GM23338 (cell line): ENCODE measurements at regions not wholly inside any gene's neighbourhood (a gene's known extent, or its start where the extent isn't known, plus 50 kb on each side); places are given as distances from the start of the nearest gene placed in this dataset.

Source experiments
- ATAC-seq: fragments of 200-7000 bp; cut with Tn5 transposase; 3 replicates; pipeline ENCODE4 v1.9.1; 2020
- DNase-seq: peaks from one replicate; pipeline ENCODE4 v3.0.0-alpha.2; 2015; ENCODE audit warnings: low spot score
- H2AFZ ChIP-seq: fragments of 200-600 bp; sonication (generic); 2 replicates; pipeline ENCODE4 v1.8.0; 2016; ENCODE audit warnings: antibody characterized with exemption, mild to moderate bottlenecking, moderate library complexity
- H3F3A ChIP-seq: fragments of 200-600 bp; sonication (generic); replicated peaks from 2 replicates; pipeline ENCODE4 v1.8.0; 2017; ENCODE audit warnings: antibody characterized with exemption, mixed run types, low read depth
- H3K27ac ChIP-seq: fragments of 200-600 bp; sonication (generic); 2 replicates; pipeline ENCODE4 v1.6.1; 2016; ENCODE audit warnings: low read depth
- H3K27me3 ChIP-seq: fragments of 200-600 bp; sonication (generic); 2 replicates; pipeline ENCODE4 v1.8.0; 2016; ENCODE audit warnings: mild to moderate bottlenecking, mixed run types, moderate library complexity; ENCODE audit not compliant: insufficient read depth
- H3K36me3 ChIP-seq: fragments of 200-600 bp; sonication (generic); 2 replicates; pipeline ENCODE4 v1.8.0; 2016; ENCODE audit warnings: mild to moderate bottlenecking; ENCODE audit not compliant: insufficient read depth
- H3K4me1 ChIP-seq: fragments of 200-600 bp; sonication (generic); 2 replicates; pipeline ENCODE4 v1.8.0; 2016; ENCODE audit warnings: mild to moderate bottlenecking, moderate library complexity; ENCODE audit not compliant: insufficient read depth
- H3K4me2 ChIP-seq: fragments of 200-600 bp; sonication (generic); 2 replicates; pipeline ENCODE4 v1.7.1; 2017; ENCODE audit warnings: mixed run types
- H3K4me3 ChIP-seq: fragments of 200-600 bp; sonication (generic); 2 replicates; pipeline ENCODE4 v1.6.1; 2016; ENCODE audit warnings: mixed run types
- H3K79me2 ChIP-seq: fragments of 200-600 bp; sonication (generic); replicated peaks from 2 replicates; pipeline ENCODE4 v1.8.0; 2017; ENCODE audit warnings: mild to moderate bottlenecking; ENCODE audit not compliant: insufficient read depth
- H3K9me2 ChIP-seq: fragments of 200-600 bp; sonication (generic); 2 replicates; pipeline ENCODE4 v1.8.0; 2017; ENCODE audit not compliant: insufficient read depth
- H4K20me1 ChIP-seq: fragments of 200-600 bp; sonication (generic); replicated peaks from 2 replicates; pipeline ENCODE4 v1.8.0; 2017; ENCODE audit warnings: mild to moderate bottlenecking; ENCODE audit not compliant: insufficient read depth
- H3K27ac Mint-ChIP-seq: 2 replicates; pipeline ENCODE4 v1.8.0; 2020; ENCODE audit warnings: inconsistent platforms, mild to moderate bottlenecking, moderate library complexity, mixed read lengths
- H3K27me3 Mint-ChIP-seq: 3 replicates; pipeline ENCODE4 v1.8.0; 2022; ENCODE audit warnings: low read depth, mild to moderate bottlenecking, moderate library complexity, mixed read lengths, inconsistent platforms; ENCODE audit not compliant: insufficient read depth, poor library complexity
- H3K36me3 Mint-ChIP-seq: 3 replicates; pipeline ENCODE4 v1.8.0; 2021; ENCODE audit warnings: low read depth, mild to moderate bottlenecking, inconsistent platforms, moderate library complexity, mixed read lengths
- H3K4me1 Mint-ChIP-seq: 3 replicates; pipeline ENCODE4 v1.8.0; 2020; ENCODE audit warnings: mild to moderate bottlenecking, inconsistent platforms, mixed read lengths
- H3K4me3 Mint-ChIP-seq: 3 replicates; pipeline ENCODE4 v1.8.0; 2021; ENCODE audit warnings: moderate library complexity, mild to moderate bottlenecking, inconsistent platforms, mixed read lengths
- H3K9me3 Mint-ChIP-seq: 3 replicates; pipeline ENCODE4 v1.8.0; 2020; ENCODE audit warnings: moderate library complexity, mild to moderate bottlenecking, inconsistent platforms, mixed read lengths
- CREB1 ChIP-seq: fragments of 250-450 bp; sonication (Bioruptor Pico); IDR thresholded peaks from 2 replicates; pipeline ENCODE4 v1.5.0; 2020; ENCODE audit warnings: low read depth, mild to moderate bottlenecking, moderate library complexity
- CTCF ChIP-seq, 2 experiments: fragments of 200-600 bp in 1 of 2; sonication (generic) in 1 of 2; conservative IDR thresholded peaks; 2 replicates each; pipeline versions ENCODE4 v1.5.1 to v1.6.1; 2016 to 2017; ENCODE audit warnings: antibody characterized with exemption in 2 of 2, low read depth in 2 of 2, mild to moderate bottlenecking in 2 of 2, moderate library complexity in 1 of 2
- ETS1 ChIP-seq: IDR thresholded peaks from 2 replicates; pipeline ENCODE4 v1.6.1; 2016; ENCODE audit warnings: antibody characterized with exemption
- EZH2 ChIP-seq: fragments of 200-600 bp; sonication (generic); IDR thresholded peaks from one replicate; pipeline ENCODE4 v1.8.0; 2017; ENCODE audit warnings: antibody characterized with exemption, mild to moderate bottlenecking, low read depth; ENCODE audit not compliant: unreplicated experiment
- EZH2phosphoT487 ChIP-seq: fragments of 200-600 bp; sonication (generic); IDR thresholded peaks from one replicate; pipeline ENCODE4 v1.8.1; 2018; ENCODE audit warnings: antibody characterized with exemption; ENCODE audit not compliant: unreplicated experiment
- JUNB ChIP-seq: IDR thresholded peaks from one replicate; pipeline ENCODE4 v1.6.1; 2016; ENCODE audit warnings: antibody characterized with exemption; ENCODE audit not compliant: unreplicated experiment
- NANOG ChIP-seq: IDR thresholded peaks from 2 replicates; pipeline ENCODE4 v1.6.1; 2016; ENCODE audit warnings: antibody characterized with exemption, borderline replicate concordance
- POLR2AphosphoS5 ChIP-seq: IDR thresholded peaks from 2 replicates; pipeline ENCODE4 v1.6.1; 2016; ENCODE audit warnings: antibody characterized with exemption, low read depth
- STAT1 ChIP-seq: IDR thresholded peaks from one replicate; pipeline ENCODE4 v1.6.1; 2016; ENCODE audit warnings: antibody characterized with exemption; ENCODE audit not compliant: unreplicated experiment
- ZNF114 ChIP-seq: fragments of 250-450 bp; sonication (Bioruptor Pico); IDR thresholded peaks from 2 replicates; pipeline ENCODE4 v1.5.0; 2020; ENCODE audit warnings: mild to moderate bottlenecking, moderate library complexity
- ZNF331 ChIP-seq: fragments of 250-450 bp; sonication (Bioruptor Pico); IDR thresholded peaks from 2 replicates; pipeline ENCODE4 v1.5.0; 2020; ENCODE audit warnings: low read depth, mild to moderate bottlenecking, moderate library complexity
- ZNF462 ChIP-seq: fragments of 250-450 bp; sonication (Bioruptor Pico); IDR thresholded peaks from 2 replicates; pipeline ENCODE4 v1.5.0; 2020; ENCODE audit warnings: mild to moderate bottlenecking, moderate library complexity
- TF ChIP-seq, protein P1 (sequence below): IDR thresholded peaks from one replicate; pipeline ENCODE4 v1.6.1; 2018; ENCODE audit warnings: antibody characterized with exemption; ENCODE audit not compliant: unreplicated experiment

DNA sequence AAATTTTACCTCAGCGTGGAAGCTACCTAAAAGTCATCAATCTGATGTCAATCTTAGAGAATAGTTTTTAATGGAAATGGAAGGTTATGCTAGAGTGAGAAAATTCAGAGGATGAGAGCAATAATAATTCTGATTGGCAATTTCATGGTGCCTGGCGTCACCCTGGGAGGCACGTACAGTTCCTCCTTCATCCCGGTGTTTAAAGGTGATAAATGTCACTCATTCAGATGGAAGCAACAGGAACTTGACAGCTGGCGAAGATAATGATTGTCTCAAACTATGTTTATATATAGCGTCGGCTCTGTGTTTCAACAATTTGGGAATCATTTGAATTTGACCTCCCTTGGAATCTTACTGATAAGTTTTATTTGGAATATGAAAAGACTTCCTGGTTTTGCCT lies 108.4 kb downstream of the MED10 start:
- Histone ChIP-seq H2AFZ (no peak overlapping the region), H3K4me1 (no peaks in the 10 kb centered on the region), H3K4me3 (no peak overlapping the region), H3K27me3 (no peaks in the 10 kb centered on the region), H3F3A (no peaks in the 10 kb centered on the region), H3K9me2 (no peaks in the 10 kb centered on the region), H3K79me2 (no peaks in the 10 kb centered on the region), H3K27ac (no peak overlapping the region), H4K20me1 (no peaks in the 10 kb centered on the region), H3K4me2 (no peak overlapping the region), H3K36me3 (no peaks in the 10 kb centered on the region)
- H3K36me3 Mint-ChIP-seq: no peaks in the 10 kb centered on the region
- H3K27me3 Mint-ChIP-seq: peaks cover 2% of the 10 kb centered on the region
- no peak overlapping the region for H3K4me3 Mint-ChIP-seq
- ATAC-seq: no peak
- no peak overlapping the region for H3K27ac Mint-ChIP-seq
- H3K4me1 Mint-ChIP-seq: no peaks in the 10 kb centered on the region; the same call in 2 of the 3 replicates
- no peak for DNase-seq
- 0 out of 3 replicates have a peak, but pooled peaks cover 3% of the 10 kb centered on the region for H3K9me3 Mint-ChIP-seq
- no peak for TF ChIP-seq STAT1
- no peak for TF ChIP-seq CREB1 (CRISPR knock-in tag)
- no peak for TF ChIP-seq CTCF (conservative IDR thresholded peaks at IDR 0.05; ENCODE audit: low read depth in 2 of 2)
- TF ChIP-seq, protein P1, sequence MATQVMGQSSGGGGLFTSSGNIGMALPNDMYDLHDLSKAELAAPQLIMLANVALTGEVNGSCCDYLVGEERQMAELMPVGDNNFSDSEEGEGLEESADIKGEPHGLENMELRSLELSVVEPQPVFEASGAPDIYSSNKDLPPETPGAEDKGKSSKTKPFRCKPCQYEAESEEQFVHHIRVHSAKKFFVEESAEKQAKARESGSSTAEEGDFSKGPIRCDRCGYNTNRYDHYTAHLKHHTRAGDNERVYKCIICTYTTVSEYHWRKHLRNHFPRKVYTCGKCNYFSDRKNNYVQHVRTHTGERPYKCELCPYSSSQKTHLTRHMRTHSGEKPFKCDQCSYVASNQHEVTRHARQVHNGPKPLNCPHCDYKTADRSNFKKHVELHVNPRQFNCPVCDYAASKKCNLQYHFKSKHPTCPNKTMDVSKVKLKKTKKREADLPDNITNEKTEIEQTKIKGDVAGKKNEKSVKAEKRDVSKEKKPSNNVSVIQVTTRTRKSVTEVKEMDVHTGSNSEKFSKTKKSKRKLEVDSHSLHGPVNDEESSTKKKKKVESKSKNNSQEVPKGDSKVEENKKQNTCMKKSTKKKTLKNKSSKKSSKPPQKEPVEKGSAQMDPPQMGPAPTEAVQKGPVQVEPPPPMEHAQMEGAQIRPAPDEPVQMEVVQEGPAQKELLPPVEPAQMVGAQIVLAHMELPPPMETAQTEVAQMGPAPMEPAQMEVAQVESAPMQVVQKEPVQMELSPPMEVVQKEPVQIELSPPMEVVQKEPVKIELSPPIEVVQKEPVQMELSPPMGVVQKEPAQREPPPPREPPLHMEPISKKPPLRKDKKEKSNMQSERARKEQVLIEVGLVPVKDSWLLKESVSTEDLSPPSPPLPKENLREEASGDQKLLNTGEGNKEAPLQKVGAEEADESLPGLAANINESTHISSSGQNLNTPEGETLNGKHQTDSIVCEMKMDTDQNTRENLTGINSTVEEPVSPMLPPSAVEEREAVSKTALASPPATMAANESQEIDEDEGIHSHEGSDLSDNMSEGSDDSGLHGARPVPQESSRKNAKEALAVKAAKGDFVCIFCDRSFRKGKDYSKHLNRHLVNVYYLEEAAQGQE: no peak
- TF ChIP-seq ZNF331 (CRISPR knock-in tag): no peak
- TF ChIP-seq NANOG: no peak
- TF ChIP-seq JUNB: no peak
- TF ChIP-seq EZH2: no peak
- TF ChIP-seq ETS1: no peak
- no peak for TF ChIP-seq EZH2phosphoT487
- no peak for TF ChIP-seq ZNF462 (CRISPR knock-in tag)
- TF ChIP-seq ZNF114 (CRISPR knock-in tag): no peak
- no peak for TF ChIP-seq POLR2AphosphoS5
